Hematopoietic multipotent progenitor cell treated with erythropoietin and hydrocortisone succinate and interleukin-3 and kit ligand, for 6 days (in vitro differentiated cells): ENCODE measurements at regions not wholly inside any gene's neighbourhood (a gene's known extent, or its start where the extent isn't known, plus 50 kb on each side); places are given as distances from the start of the nearest gene placed in this dataset.

Experiments used
- DNase-seq: peaks from one replicate; pipeline ENCODE4 v3.0.0-alpha.2; 2015

GRCh38 chr2:133952420-133952819 is 301.5 kb upstream of the MGAT5 start:
- DNase-seq, result no peak

- DNase-seq, result no peak
Observed at GRCh38 chr2:133952896-133953295, 301.0 kb upstream of the MGAT5 start.

GRCh38 chr2:133953524-133953923 is 300.3 kb upstream of the MGAT5 start:
- DNase-seq, result no peak

GRCh38 chr2:133954636-133955035 is 299.2 kb upstream of the MGAT5 start:
- no peak for DNase-seq

- no peak for DNase-seq
Observed at GRCh38 chr2:133955169-133955568, 298.7 kb upstream of the MGAT5 start.

- DNase-seq, result no peak
Observed at GRCh38 chr2:133956434-133956935, 297.4 kb upstream of the MGAT5 start.

GRCh38 chr2:133957724-133958480 is 296.0 kb upstream of the MGAT5 start:
- no peak for DNase-seq

GRCh38 chr2:133959066-133959465 is 294.8 kb upstream of the MGAT5 start:
- no peak for DNase-seq

- DNase-seq, result no peak
Observed at GRCh38 chr2:133966720-133967304, 287.1 kb upstream of the MGAT5 start.

GRCh38 chr2:133967326-133967725 is 286.5 kb upstream of the MGAT5 start:
- no peak for DNase-seq

GRCh38 chr2:133968446-133968845 is 285.4 kb upstream of the MGAT5 start:
- DNase-seq, result no peak

- no peak for DNase-seq
Observed at GRCh38 chr2:133970641-133971040, 283.2 kb upstream of the MGAT5 start.

- no peak for DNase-seq
Observed at GRCh38 chr2:133972297-133972696, 281.6 kb upstream of the MGAT5 start.

GRCh38 chr2:133972786-133973185 is 281.1 kb upstream of the MGAT5 start:
- DNase-seq, result no peak

- DNase-seq, result no peak
Observed at GRCh38 chr2:133974353-133974752, 279.5 kb upstream of the MGAT5 start.

GRCh38 chr2:133975135-133975534 is 278.7 kb upstream of the MGAT5 start:
- DNase-seq, result no peak

GRCh38 chr2:133975676-133976428 is 278.0 kb upstream of the MGAT5 start:
- DNase-seq, result no peak

GRCh38 chr2:133976659-133977058 is 277.2 kb upstream of the MGAT5 start:
- DNase-seq, result no peak

- no peak for DNase-seq
Observed at GRCh38 chr2:133977405-133977804, 276.5 kb upstream of the MGAT5 start.

- no peak for DNase-seq
Observed at GRCh38 chr2:133982256-133982655, 271.6 kb upstream of the MGAT5 start.

GRCh38 chr2:133985563-133985962 is 268.3 kb upstream of the MGAT5 start:
- DNase-seq, result no peak

- DNase-seq, result no peak
Observed at GRCh38 chr2:133986081-133986837, 267.6 kb upstream of the MGAT5 start.
